Transverse colon (tissue), 4 donors: ENCODE measurements at regions not wholly inside any gene's neighbourhood (a gene's known extent, or its start where the extent isn't known, plus 50 kb on each side); places are given as distances from the start of the nearest gene placed in this dataset.

Source experiments
- DNase-seq: peaks from one replicate; pipeline ENCODE4 v3.0.0-alpha.2; 2019
- H3K27ac ChIP-seq, 4 donors: fragments of 200-600 bp; sonication (generic); 2 replicates each; pipeline ENCODE4 v1.5.1; 2016 to 2018; ENCODE audit warnings: inconsistent platforms in 4 of 4
- H3K27me3 ChIP-seq: fragments of 200-600 bp; sonication (generic); 2 replicates; pipeline ENCODE4 v1.5.1; 2017; ENCODE audit warnings: inconsistent platforms
- H3K36me3 ChIP-seq, 4 donors: fragments of 200-600 bp; sonication (generic); 2 replicates each; pipeline ENCODE4 v1.5.1; 2017 to 2019; ENCODE audit warnings: inconsistent platforms in 4 of 4
- H3K4me1 ChIP-seq, 4 donors: fragments of 200-600 bp; sonication (generic); 2 replicates each; pipeline ENCODE4 v1.5.1; 2017 to 2020; ENCODE audit warnings: inconsistent platforms in 4 of 4
- H3K4me3 ChIP-seq, 4 donors: fragments of 200-600 bp; sonication (generic); 1 replicate in 1 of 4; 2 replicates in 3 of 4; pipeline versions ENCODE4 v1.5.1 to v1.6.1; 2017 to 2019; ENCODE audit warnings: inconsistent platforms in 4 of 4
- H3K9me3 ChIP-seq, 2 donors: fragments of 200-600 bp; sonication (generic); 2 replicates each; pipeline ENCODE4 v1.5.1; 2017 to 2019; ENCODE audit warnings: inconsistent platforms in 2 of 2
- EP300 ChIP-seq: sonication (generic); formaldehyde crosslinking; IDR thresholded peaks from one replicate; pipeline ENCODE4 v1.6.1; 2017; ENCODE audit warnings: antibody characterized with exemption, low read depth
- POLR2A ChIP-seq: fragments of 450-650 bp; IDR thresholded peaks from one replicate; pipeline ENCODE4 v1.6.1; 2016; ENCODE audit warnings: antibody characterized with exemption, mild to moderate bottlenecking, moderate library complexity
- POLR2AphosphoS5 ChIP-seq, 3 donors: sonication (generic); formaldehyde crosslinking; IDR thresholded peaks; one replicate each; pipeline ENCODE4 v1.6.1; 2016; ENCODE audit warnings: antibody characterized with exemption in 3 of 3
- WGBS, 2 donors: methylation state at CpG; one replicate each; pipeline ENCODE4 v1.1.5; 2018; ENCODE audit warnings: low coverage in 1 of 2; 5-methylcytosine and 5-hydroxymethylcytosine counted together
- in situ Hi-C, 4 donors: fragments of 200-750 bp; cut with MboI; loops; one replicate each; pipeline versions ENCODE4 v1.15.0 to v1.15.1; 2017; ENCODE audit warnings: low sequenced_read_pairs in 3 of 4, low pct_ligation_motif_present in 1 of 4, low pct_unique_long_range_greater_than_20kb in 1 of 4
- intact Hi-C: fragments of 100-400 bp; cut with DNase I; formaldehyde crosslinking; loops from one replicate; pipeline ENCODE4 v1.15.1; 2023; ENCODE audit warnings: low total_unique reads
- TF ChIP-seq, protein P1 (sequence below), 5 experiments: fragments of 200-600 bp in 3 of 5; fragments of 450-650 bp in 2 of 5; sonication (generic) in 3 of 5; IDR thresholded peaks; 1 replicate in 2 of 5; 2 replicates in 3 of 5; pipeline ENCODE4 v1.5.1; 2016 to 2017; ENCODE audit warnings: antibody characterized with exemption in 5 of 5, inconsistent platforms in 3 of 5, mild to moderate bottlenecking in 2 of 5, moderate library complexity in 1 of 5

DNA sequence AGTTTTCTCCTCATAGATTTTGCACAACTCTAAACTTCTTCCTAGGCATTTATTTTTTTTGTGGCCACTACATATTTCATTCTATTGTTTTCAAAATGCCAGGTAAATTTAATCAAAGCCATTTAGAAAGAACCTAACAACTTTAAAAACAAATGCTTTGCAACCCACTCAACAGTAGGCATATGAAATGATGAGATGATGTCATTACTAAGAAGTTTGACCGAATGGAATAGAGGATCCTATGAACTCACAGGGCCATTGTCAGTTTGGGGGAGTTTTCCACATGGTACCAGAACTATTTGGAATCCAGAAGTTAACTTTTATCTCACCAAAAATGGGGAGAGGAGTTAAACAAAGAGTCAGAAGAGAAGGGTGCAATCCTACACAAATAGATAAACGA is 100.7 kb upstream of the INHBA start:
- H3K36me3 ChIP-seq, result no peaks in the 10 kb centered on the region
- intact Hi-C loops (no loop called here), in situ Hi-C loops (no loop called here)
- no peak overlapping the region for H3K27ac ChIP-seq
- H3K4me1 ChIP-seq, result no peaks in the 10 kb centered on the region
- H3K9me3 ChIP-seq, result no peaks in the 10 kb centered on the region
- 72 to 85% methylated on average over 2 of the region's 2 CpGs for WGBS, 2 donors
- H3K4me3 ChIP-seq, result no peak overlapping the region
- TF ChIP-seq POLR2AphosphoS5 (IDR thresholded peaks at IDR 0.05), result no peak
- TF ChIP-seq POLR2A, result no peak
- no peaks in the 10 kb centered on the region for H3K27me3 ChIP-seq
- DNase-seq, result no peak

DNA sequence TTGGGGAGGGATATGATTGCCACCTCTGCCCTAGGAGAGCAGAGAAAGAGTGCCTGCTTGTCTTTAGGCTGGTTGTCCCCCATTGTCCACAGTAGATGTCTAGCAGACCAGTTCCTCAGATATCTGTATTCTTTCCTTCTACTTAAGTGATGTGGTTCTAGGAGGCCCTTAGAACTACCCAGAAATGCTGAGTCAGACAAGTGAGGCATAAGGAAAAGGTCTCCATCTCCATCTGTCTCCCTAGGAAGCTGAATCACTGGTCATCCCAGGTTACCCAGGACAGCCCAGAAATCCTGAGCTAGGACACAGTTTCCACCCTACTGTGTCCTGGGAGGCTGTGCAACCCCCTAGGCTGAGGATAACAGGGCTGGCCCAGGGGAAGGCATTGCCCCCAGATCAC is 93.4 kb upstream of the INHBA start:
- Histone ChIP-seq H3K4me3 (no peak overlapping the region), H3K27me3 (no peaks in the 10 kb centered on the region), H3K27ac (no peak overlapping the region), H3K4me1 (no peaks in the 10 kb centered on the region), H3K36me3 (no peaks in the 10 kb centered on the region), H3K9me3 (no peaks in the 10 kb centered on the region)
- in situ Hi-C loops (no loop called here), intact Hi-C loops (no loop called here)
- no peak for TF ChIP-seq POLR2AphosphoS5 (IDR thresholded peaks at IDR 0.05)
- TF ChIP-seq, protein P1, sequence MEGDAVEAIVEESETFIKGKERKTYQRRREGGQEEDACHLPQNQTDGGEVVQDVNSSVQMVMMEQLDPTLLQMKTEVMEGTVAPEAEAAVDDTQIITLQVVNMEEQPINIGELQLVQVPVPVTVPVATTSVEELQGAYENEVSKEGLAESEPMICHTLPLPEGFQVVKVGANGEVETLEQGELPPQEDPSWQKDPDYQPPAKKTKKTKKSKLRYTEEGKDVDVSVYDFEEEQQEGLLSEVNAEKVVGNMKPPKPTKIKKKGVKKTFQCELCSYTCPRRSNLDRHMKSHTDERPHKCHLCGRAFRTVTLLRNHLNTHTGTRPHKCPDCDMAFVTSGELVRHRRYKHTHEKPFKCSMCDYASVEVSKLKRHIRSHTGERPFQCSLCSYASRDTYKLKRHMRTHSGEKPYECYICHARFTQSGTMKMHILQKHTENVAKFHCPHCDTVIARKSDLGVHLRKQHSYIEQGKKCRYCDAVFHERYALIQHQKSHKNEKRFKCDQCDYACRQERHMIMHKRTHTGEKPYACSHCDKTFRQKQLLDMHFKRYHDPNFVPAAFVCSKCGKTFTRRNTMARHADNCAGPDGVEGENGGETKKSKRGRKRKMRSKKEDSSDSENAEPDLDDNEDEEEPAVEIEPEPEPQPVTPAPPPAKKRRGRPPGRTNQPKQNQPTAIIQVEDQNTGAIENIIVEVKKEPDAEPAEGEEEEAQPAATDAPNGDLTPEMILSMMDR (IDR thresholded peaks at IDR 0.05), result no peak
- no peak for TF ChIP-seq POLR2A
- TF ChIP-seq EP300, result no peak
- no peak for DNase-seq

DNA sequence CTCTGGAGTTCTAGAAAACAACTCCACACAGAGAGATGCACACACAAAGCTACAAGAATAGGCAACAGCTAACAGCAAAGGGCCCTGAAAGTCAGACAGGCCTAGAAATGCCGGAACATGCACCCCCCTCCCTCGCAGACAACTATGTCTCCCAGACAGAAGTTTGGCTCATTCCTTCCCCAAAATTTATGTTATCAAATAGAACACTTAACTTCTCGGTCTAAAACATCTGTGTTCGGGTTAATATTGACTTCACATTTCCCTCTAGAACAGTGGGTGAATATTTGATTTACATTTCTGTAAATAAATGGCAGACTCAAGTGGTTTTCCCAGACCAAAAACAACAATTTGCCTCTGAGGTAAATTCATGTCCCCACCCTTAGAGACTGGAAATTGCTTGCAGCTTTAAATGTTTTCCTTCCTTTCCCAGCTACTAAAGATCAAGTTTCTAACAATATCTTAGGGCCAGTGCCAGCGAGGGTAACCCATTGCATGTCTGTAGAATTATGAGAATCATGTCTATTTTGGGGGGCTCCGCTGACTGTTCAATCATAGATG is 92.5 kb upstream of the INHBA start:
- Histone ChIP-seq H3K27me3 (no peaks in the 10 kb centered on the region), H3K4me3 (no peak overlapping the region), H3K4me1 (no peaks in the 10 kb centered on the region), H3K36me3 (no peaks in the 10 kb centered on the region), H3K9me3 (no peaks in the 10 kb centered on the region), H3K27ac (no peak overlapping the region)
- TF ChIP-seq POLR2A (no peak), POLR2AphosphoS5 (IDR thresholded peaks at IDR 0.05) (no peak), EP300 (no peak)
- TF ChIP-seq, protein P1 (IDR thresholded peaks at IDR 0.05), result no peak
- WGBS, 2 donors, result 70 to 73% methylated on average over 2 to 6 of the region's 6 CpGs
- intact Hi-C loops, result no loop called here
- DNase-seq, result no peak
- in situ Hi-C loops, result no loop called here

DNA sequence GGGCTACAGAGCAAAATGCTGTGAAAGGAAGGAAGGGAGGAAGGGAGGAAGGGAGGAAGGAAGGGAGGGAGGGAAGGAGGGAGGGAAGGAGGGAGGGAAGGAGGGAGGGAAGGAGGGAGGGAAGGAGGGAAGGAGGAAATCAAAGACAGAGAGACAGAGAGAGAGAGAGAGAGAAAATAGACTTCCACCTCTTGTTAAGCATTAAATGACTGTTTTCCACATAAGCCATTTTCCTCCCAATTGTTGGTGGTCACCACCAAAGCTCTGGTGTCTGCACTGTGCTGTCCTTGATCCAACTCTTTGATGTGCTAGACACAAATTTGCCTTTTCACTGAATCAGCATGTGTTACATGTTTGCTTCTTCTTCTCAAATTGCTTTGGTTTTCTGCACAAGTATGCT is 90.7 kb upstream of the INHBA start:
- Histone ChIP-seq H3K4me1 (no peaks in the 10 kb centered on the region), H3K27me3 (no peaks in the 10 kb centered on the region), H3K4me3 (no peak overlapping the region), H3K9me3 (no peaks in the 10 kb centered on the region), H3K36me3 (no peaks in the 10 kb centered on the region), H3K27ac (no peak overlapping the region)
- DNase-seq, result no peak
- TF ChIP-seq, protein P1 (IDR thresholded peaks at IDR 0.05), result no peak
- no peak for TF ChIP-seq EP300
- no peak for TF ChIP-seq POLR2A
- TF ChIP-seq POLR2AphosphoS5 (IDR thresholded peaks at IDR 0.05), result no peak
- intact Hi-C loops, result no loop called here
- in situ Hi-C loops, result no loop called here

DNA sequence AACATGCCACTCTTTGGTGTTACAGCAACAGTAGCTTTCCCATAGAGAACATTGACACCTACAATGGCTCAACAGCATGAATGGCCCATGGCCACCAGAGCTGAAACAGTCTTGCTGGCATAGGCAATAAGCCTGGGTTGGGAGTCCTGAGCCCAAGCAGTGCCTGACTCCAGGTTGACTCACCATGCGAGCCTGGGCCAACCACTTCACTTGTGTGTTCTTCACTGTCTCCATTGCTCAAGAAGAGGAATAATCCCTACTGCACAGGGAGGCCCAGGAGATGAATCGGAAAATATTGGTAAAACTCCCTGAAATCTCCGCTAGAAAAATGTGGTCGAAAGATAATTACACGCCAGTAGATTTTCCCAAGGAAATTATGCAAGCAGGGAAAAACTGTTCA is 89.2 kb upstream of the INHBA start:
- Histone ChIP-seq H3K27ac (no peak overlapping the region), H3K4me1 (no peaks in the 10 kb centered on the region), H3K36me3 (no peaks in the 10 kb centered on the region), H3K9me3 (no peaks in the 10 kb centered on the region), H3K4me3 (no peak overlapping the region), H3K27me3 (no peaks in the 10 kb centered on the region)
- TF ChIP-seq EP300 (no peak), POLR2AphosphoS5 (IDR thresholded peaks at IDR 0.05) (no peak), POLR2A (no peak)
- TF ChIP-seq, protein P1 (IDR thresholded peaks at IDR 0.05), result no peak
- in situ Hi-C loops (no loop called here), intact Hi-C loops (no loop called here)
- no peak for DNase-seq
- WGBS, 2 donors, result 95 to 100% methylated on average over 2 to 5 of the region's 5 CpGs
